ENCODE measurements at regions not wholly inside any gene's neighbourhood (a gene's known extent, or its start where the extent isn't known, plus 50 kb on each side); places are given as distances from the start of the nearest gene placed in this dataset.

- no peak for DNase-seq (ENCODE audit: low read depth in 2 of 3, low spot score in 2 of 3)
These were observed 353.4 kb upstream of the JAG1 start for GRCh38 chr20:11027224-11027623.

- DNase-seq (ENCODE audit: low read depth in 2 of 3, low spot score in 2 of 3): no peak
These were observed 356.6 kb upstream of the JAG1 start for GRCh38 chr20:11030351-11030750.

- DNase-seq (ENCODE audit: low read depth in 2 of 3, low spot score in 2 of 3): no peak
These were observed 357.5 kb upstream of the JAG1 start for GRCh38 chr20:11031300-11031699.

GRCh38 chr20:11032611-11033010 lies 358.8 kb upstream of the JAG1 start:
- no peak for DNase-seq (ENCODE audit: low read depth in 2 of 3, low spot score in 2 of 3)

- no peak for DNase-seq (ENCODE audit: low read depth in 2 of 3, low spot score in 2 of 3)
These were observed 360.2 kb upstream of the JAG1 start for GRCh38 chr20:11034025-11034424.

GRCh38 chr20:11035211-11035610 lies 361.4 kb upstream of the JAG1 start:
- DNase-seq (ENCODE audit: low read depth in 2 of 3, low spot score in 2 of 3): no peak

- DNase-seq (ENCODE audit: low read depth in 2 of 3, low spot score in 2 of 3): no peak
These were observed 367.6 kb upstream of the JAG1 start for GRCh38 chr20:11041396-11041795.

GRCh38 chr20:11043001-11043400 lies 369.2 kb upstream of the JAG1 start:
- no peak for DNase-seq (ENCODE audit: low read depth in 2 of 3, low spot score in 2 of 3)

- DNase-seq (ENCODE audit: low read depth in 2 of 3, low spot score in 2 of 3): no peak
These were observed 370.8 kb upstream of the JAG1 start for GRCh38 chr20:11044561-11044960.

GRCh38 chr20:11045412-11046175 lies 371.8 kb upstream of the JAG1 start:
- DNase-seq (ENCODE audit: low read depth in 2 of 3, low spot score in 2 of 3): no peak

GRCh38 chr20:11047559-11047958 lies 373.8 kb upstream of the JAG1 start:
- no peak for DNase-seq (ENCODE audit: low read depth in 2 of 3, low spot score in 2 of 3)

- no peak for DNase-seq (ENCODE audit: low read depth in 2 of 3, low spot score in 2 of 3)
These were observed 374.9 kb upstream of the JAG1 start for GRCh38 chr20:11048739-11049138.

GRCh38 chr20:11050350-11050749 lies 376.6 kb upstream of the JAG1 start:
- no peak for DNase-seq (ENCODE audit: low read depth in 2 of 3, low spot score in 2 of 3)

GRCh38 chr20:11051136-11051535 lies 377.3 kb upstream of the JAG1 start:
- no peak for DNase-seq (ENCODE audit: low read depth in 2 of 3, low spot score in 2 of 3)

- no peak for DNase-seq (ENCODE audit: low read depth in 2 of 3, low spot score in 2 of 3)
These were observed 379.5 kb upstream of the JAG1 start for GRCh38 chr20:11053310-11053709.

- DNase-seq (ENCODE audit: low read depth in 2 of 3, low spot score in 2 of 3): no peak
These were observed 380.6 kb upstream of the JAG1 start for GRCh38 chr20:11054266-11054993.

- DNase-seq (ENCODE audit: low read depth in 2 of 3, low spot score in 2 of 3): no peak
These were observed 382.6 kb upstream of the JAG1 start for GRCh38 chr20:11056414-11056813.

GRCh38 chr20:11057624-11058023 lies 383.8 kb upstream of the JAG1 start:
- no peak for DNase-seq (ENCODE audit: low read depth in 2 of 3, low spot score in 2 of 3)

GRCh38 chr20:11059659-11060058 lies 385.9 kb upstream of the JAG1 start:
- DNase-seq (ENCODE audit: low read depth in 2 of 3, low spot score in 2 of 3): no peak

GRCh38 chr20:11060423-11061185 lies 386.8 kb upstream of the JAG1 start:
- peak in 1 of 3 donors; percentile 50 for DNase-seq (ENCODE audit: low read depth in 2 of 3, low spot score in 2 of 3)

GRCh38 chr20:11063444-11063843 lies 389.6 kb upstream of the JAG1 start:
- DNase-seq (ENCODE audit: low read depth in 2 of 3, low spot score in 2 of 3): no peak

- no peak for DNase-seq (ENCODE audit: low read depth in 2 of 3, low spot score in 2 of 3)
These were observed 391.1 kb upstream of the JAG1 start for GRCh38 chr20:11064946-11065345.

All from hematopoietic multipotent progenitor cell (in vitro differentiated cells).